Stimulated activated naive CD8-positive, alpha-beta T cell treated with anti-CD3 and anti-CD28 coated beads, Interleukin-15, Interleukin-2, amounts not matched to agents 100 U/mL and 50 U/mL, for 24 hours (primary cell): ENCODE measurements at regions not wholly inside any gene's neighbourhood (a gene's known extent, or its start where the extent isn't known, plus 50 kb on each side); places are given as distances from the start of the nearest gene placed in this dataset.
A peak's percentile ranks its signal among the peaks of the same experiment; 100 is the strongest.
"Not testable (repeated sequence)": the region's sequence is repeated elsewhere in the genome, so short reads cannot be mapped to it uniquely, and the experiment has no call there.

Experiments used
- ATAC-seq: fragments of 150-1000 bp; cut with Tn5 transposase; one replicate; pipeline ENCODE4 v1.10.0; 2021
- DNase-seq: peaks from one replicate; pipeline ENCODE4 v3.0.0; 2021

DNA sequence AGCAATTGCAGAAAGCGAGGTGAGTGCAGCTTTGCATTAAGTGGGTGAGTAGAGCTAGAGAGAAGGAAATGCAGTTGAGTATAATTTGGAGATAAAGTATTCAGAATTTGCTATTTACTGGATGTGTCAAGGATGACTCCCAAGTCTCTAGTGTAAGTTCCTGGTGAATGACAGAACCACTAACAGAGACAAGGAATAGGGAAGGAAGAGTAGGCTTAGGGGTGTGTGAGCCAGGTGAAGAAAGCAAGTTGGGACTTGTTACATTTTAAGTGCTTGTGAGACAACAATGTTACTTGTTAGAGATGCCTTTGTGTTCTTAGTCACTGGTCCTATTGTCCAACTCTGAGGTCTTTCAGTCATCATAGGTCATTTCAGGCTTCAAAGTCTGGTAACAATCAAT lies 70.8 kb downstream of the TBC1D26 start:
- not testable (repeated sequence) for DNase-seq, ATAC-seq

DNA sequence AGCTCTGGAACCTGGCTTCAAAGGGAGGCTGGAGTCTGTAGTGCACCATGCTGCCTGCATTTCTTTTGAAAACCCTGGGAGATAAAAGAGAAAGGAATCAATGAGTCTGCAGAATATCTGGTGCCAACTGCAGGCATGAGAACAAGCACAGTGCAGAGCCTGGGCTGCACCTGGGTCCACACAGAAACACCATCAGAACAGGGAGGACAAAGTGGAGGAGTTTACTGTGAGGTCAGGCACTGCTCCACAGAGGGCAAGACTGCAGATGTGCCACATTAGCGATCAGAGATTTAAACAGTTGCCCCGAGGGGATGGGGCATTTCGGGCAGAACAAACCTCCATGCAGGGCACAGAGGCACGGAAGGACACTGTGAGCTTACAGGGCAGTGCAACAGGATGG lies 74.7 kb downstream of the TBC1D26 start:
- not testable (repeated sequence) for DNase-seq

DNA sequence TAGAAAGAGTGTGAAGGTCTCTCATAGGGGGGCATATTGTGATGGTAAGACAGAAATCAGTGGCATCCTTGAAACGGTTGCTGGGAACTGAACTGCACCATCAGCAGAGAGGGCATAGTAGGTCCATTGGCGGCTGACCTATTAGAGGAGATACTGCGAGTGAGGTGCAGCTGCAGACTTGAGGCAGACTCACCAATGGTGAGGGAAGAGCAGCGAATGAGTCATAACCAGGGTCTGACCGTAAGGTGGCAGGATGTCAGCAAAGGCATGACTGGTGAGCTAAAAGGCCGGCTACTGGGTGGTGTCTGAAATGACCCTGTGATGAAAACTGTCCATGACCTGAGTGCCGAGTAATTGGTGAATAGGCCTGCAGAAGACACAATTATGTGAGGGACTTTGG lies 81.3 kb downstream of the TBC1D26 start:
- DNase-seq, ATAC-seq: not testable (repeated sequence)

More for the DNA sequence above, 74.7 kb downstream of the TBC1D26 start:
- not testable (repeated sequence) for ATAC-seq

DNA sequence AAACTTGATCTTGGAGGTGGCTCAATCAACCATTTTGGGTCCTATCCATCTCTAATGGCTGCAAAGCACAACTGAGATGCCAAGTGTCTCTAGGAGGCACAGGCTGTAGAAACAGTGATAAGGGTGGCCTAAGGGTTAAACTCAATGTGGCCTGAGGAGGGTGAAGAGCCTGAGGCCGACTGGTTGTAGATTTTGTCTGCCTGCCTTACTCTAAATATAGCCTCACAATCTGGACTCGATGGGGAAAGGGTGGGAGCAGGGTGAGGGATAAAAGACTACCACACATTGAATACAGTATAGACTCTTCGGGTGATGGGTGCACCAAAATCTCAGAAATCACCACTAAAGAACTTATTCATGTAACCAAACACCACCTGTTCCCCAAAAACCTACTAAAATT lies 81.9 kb downstream of the TBC1D26 start:
- DNase-seq, ATAC-seq: not testable (repeated sequence)

DNA sequence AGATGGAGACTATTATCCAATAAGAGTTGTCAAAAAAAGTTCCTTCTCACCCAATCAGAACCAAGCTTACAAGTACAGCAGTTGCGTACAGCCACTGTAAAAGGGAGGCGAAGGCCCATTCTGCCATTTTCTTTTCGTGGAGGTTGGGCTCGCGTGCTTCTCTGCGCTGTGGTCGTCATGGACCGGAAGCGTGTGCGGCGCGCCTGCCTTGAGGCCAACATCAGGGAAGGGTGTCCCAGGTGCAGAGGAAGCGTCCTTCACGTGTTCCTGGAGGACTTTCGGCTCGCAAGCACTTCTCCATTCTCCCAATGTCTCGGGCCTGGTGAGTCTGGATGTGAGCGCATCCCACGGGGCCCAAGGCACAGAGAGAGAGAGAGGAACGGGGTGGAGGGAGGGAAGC lies 85.8 kb downstream of the TBC1D26 start:
- not testable (repeated sequence) for ATAC-seq, DNase-seq

DNA sequence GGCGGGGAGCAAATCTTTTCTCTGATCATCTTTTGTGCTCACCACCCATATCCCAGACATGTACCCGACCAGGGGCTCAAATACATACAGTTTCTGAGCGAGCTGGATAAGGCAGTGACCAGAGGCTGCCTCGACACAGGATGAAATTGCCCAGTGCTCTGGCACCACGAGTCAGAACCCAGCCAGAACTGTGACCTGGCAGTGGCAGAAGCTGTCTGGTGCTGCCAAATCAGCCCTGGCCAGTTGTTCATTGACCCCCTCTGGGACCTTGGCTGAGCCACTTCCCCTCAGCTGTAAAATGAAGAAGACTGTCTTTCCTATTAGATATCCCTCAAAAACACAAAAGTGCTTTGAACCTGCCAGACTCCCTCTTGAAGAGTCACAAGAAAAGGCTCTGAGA lies 90.2 kb downstream of the TBC1D26 start:
- DNase-seq, ATAC-seq: not testable (repeated sequence)

DNA sequence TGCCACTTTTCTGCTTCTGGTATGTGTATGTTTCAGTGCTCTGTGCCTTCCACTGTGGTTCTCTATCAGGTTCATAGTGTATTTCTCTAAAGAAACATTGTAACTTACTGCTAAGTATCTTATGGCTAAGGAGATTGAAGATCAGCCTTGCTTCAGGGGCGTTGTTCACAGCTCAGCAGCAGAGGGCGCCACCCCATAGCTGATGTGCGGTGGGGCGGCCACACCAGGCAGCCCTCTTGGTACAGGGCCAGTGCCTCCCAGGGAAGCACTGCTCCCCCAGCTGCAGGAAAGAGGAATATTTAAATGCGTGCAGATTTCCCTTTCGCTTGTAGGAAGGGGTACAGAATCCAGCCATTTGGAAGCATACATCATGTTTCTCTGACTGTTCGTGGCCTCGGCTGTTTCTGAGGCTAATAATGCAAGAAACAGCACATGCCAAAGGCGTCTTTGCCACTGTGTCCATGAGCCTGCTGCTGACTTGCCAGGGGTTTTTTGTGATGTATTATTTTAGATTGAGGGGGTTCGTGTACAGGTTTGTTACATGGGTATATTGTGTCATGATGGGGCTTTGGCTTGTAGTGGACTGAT lies 96.7 kb downstream of the TBC1D26 start:
- DNase-seq, result peak; percentile 81

DNA sequence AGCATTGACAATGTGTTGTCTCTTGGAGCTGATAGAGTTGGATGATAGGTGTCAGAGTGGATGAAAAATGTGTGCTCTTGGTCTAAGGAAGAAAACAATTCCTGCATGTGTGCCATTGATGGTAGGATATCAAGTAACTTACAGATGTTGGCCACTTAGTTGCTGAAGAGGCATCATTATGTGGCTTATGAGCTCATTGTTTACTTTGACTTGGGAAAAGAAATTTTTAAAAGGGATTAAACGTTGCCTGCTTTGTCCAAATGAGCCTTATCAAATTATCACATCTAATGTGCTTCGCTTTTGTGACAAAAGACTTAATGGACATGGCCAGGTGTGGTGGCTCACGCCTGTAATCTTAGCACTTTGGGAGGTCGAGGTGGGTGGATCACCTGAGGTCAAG lies 98.1 kb downstream of the TBC1D26 start:
- not testable (repeated sequence) for DNase-seq, ATAC-seq

More for the DNA sequence above, 96.7 kb downstream of the TBC1D26 start:
- peak; percentile 75 for ATAC-seq

DNA sequence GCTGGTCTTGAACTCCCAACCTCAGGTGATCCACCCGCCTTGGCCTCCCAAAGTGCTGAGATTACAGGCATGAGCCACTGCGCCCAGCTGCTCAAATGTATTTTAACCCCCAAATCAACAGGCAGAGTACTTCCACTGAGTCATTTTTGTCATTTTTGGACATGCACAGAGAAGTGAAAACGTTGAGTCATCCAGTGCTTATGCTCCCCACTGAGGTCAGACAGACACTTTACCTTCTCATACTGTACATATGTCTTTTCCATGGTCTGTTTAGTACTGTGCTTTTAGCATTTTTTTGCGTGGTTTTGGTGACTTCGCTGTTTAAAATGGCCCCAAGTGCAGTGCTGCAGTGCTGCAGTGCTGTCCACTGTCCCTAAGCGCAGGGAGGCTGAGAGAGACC lies 99.1 kb downstream of the TBC1D26 start:
- ATAC-seq, result peak; percentile 89
- peak; percentile 21 for DNase-seq

DNA sequence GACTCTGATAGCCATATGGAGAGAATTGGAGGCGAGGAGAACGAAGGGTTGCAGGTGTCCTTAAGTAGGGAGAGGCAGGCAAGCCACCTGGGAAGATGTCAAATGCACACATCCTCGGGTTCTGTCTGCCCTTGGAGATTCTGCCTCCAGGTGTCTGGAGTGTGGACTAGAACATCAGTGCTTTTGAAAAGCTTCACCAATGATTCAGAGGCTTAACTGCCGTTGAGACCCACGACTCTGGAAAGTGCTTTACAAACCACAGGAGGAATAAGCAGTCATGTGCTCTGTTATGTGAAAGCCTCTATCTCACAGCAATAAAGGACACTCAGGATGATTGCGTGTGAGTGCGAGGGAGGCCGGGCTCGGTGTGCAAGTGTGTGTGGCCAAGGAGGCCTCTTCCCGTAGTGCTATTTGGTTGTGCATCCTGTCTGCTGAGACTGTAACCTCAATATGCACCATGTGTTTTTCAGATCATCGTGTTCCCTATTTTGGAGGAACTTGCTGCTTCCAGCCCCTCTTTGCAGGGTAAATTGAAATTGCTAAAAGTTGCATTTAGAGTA lies 100.9 kb downstream of the TBC1D26 start:
- DNase-seq, ATAC-seq: not testable (repeated sequence)

DNA sequence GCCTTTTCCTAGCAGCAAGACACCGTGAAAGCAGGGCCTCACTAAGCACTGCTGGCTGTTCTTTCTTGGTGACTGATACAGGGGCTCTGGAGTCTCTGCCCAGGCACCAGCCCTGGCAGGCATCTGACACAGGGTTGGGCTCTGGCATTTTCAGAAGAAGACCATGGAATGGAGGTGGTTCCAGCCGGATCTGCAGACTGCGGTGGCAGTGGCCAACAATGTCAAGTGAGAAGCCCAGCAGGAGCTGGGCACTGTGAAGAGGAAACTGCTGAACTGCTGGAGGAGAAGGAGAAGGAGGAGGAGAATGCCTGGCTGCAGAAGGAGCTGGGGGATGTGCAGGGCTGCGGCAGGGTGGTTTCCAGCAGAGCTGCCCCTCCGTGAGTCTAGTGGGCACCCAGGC lies 101.8 kb downstream of the TBC1D26 start:
- DNase-seq, ATAC-seq: not testable (repeated sequence)

DNA sequence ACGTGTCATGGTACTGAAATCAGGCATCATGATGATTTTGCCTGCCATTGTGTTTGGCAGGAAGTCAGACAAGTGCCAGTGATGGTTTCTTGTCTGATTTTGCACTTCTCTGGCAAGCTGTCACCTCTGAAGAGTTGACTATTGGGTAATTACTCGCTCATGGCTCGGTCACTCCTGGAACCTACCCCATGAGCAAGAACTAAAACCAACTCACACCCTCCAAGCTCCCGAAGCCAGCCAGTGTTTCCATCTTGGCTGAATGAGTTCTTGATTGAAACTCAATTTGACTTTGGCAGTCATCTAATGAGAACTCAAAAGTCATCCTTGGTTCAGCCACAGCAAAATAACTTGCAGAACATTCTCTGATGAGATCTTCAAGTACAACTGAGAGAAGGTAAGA lies 103.4 kb downstream of the TBC1D26 start:
- ATAC-seq, DNase-seq: not testable (repeated sequence)

DNA sequence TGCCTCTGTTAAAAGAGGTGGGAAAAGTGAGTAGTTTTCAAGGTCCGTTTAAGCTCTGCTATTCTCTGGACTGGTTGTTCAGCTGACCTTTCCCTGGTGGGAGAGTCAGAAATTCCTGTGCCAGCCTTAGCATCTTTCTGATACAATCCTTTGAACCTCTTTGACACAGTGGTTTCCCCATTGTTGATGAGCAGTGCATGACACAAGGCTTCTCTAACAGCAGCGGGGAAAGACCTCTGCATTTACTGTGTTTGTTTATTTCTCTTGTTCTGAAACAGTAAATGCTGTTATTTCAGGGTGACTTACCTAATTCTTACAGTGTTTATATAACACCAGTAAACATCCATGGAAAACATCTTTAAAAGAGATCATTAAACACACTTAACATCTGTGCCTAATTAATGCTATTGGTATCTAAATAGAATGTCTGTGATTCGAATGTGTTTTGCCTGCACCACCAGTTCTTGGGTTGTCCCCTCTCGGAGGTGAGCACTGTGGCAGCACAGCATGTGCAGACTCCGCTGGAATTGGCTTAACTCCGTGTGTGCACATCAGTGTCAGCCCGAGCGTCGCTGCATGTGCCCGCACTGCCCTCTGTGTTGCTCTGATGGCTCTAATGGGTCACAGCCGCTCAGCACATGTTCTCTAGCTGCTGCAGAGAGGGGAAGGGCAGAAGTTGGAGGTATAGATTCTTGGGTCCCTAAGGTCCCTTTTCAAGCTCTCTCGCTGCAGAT lies 104.3 kb downstream of the TBC1D26 start:
- not testable (repeated sequence) for DNase-seq, ATAC-seq

DNA sequence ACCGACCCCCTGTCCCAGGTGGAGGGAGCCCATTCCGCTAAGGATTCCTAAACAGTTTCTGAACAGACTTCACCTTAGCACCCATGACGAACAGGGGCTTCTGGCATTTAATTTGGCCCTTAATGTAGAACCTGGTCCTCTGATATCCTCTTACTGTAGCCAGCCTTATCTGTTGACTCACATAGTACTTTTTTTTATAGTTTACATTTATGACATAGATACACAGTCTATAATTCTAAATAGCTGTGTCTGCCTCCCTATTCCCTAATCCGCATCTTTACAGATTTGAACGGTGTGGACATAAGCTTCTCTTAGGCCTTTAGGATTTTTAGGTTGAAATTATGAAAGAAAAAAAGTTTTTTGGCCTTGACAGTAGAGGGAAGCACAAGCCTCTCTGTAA lies 104.9 kb downstream of the TBC1D26 start:
- ATAC-seq, DNase-seq: not testable (repeated sequence)

DNA sequence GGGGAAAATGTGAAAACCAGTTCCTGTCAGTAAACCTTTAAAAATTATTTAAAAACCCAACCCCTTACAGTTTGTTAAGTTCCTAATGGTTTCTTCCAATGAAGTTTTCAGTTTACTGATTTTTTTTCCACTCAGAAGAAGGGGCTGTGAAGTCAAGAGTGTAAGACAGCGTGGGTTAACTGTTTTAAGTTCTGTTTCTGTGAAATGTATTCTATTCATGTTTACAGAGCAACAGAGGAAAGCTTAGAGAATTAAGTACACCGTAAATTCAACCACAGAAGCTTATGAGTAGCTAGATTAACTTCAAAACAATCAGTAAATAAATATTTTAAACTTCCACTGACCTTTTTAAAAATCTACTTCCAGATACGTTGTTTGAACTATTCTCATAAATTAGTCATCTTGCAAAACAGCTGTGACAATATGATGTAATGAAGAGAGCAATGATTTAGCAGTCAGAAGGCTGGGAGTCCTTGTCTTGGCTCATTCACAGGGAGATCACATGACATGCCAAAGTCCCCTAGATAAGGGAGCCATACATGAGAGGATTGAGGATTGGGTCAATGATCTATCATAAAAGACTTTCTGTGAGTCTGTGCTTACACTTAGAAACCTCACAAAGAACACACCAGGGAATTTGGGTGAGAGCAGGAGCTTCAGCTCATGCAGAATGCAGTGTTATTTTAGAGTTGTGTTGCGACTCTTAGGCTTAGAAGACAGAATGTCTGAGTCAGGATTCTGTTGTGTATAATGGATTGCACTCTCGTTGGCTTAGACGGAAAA lies 97.3 kb upstream of the ADORA2B start:
- DNase-seq, result not testable (repeated sequence)

DNA sequence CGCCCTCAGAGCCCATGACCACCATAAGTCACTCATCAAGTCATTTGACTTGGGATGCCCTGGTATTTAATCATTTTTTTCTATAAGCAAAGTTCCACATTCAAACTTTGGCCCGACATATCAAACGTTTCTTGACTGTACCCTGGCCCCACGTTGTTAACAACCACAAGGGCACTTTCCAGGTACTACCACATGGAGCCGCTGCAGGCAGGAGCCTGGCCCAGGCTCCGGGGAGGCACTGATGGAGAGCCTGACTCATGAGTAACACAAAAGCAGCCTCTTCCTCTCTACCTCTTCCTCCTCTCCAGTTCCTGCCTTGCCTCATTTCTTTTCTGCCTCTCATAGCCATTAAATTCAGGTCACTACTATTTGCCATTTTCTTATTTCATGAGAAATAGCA lies 95.9 kb upstream of the ADORA2B start:
- peak; percentile 98 for ATAC-seq
- peak; percentile 70 for DNase-seq

More for the DNA sequence above, 97.3 kb upstream of the ADORA2B start:
- not testable (repeated sequence) for ATAC-seq

DNA sequence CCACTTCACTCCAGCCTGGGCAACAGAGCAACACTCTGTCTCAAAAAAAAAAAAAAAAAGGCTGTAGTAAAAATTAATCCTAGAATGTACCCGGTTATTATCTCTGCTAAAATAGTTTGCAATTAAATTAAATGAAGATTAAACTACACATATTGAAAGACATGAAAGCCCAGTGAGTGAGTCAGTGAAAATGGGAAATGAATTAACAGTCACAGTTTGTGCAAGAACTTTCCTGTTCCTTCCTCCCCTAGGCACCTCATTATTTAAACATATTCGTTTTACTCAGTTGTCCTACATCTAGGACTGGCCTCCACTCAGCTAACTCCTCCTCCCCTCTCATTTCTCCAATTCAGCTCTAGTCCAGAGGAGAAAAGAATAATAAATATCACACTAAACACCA lies 94.9 kb upstream of the ADORA2B start:
- not testable (repeated sequence) for DNase-seq, ATAC-seq

DNA sequence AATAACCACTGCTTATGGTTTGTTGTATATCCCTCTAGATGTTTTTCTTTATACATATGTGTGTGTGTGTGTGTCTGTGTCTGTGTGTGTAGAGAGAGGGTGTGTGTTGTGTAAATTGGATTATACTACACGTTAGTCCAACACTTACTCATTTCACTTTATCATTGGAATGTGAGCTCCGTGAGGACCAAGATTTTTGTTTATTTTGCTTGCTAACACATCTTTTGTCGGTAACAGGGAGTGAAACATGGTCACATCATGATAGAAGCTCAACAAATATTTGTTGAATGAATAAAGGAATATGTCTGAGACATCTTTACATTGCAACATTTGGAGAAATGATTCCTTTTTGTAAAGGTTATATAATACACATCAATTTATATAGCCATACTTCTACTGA lies 94.2 kb upstream of the ADORA2B start:
- ATAC-seq, DNase-seq: not testable (repeated sequence)

DNA sequence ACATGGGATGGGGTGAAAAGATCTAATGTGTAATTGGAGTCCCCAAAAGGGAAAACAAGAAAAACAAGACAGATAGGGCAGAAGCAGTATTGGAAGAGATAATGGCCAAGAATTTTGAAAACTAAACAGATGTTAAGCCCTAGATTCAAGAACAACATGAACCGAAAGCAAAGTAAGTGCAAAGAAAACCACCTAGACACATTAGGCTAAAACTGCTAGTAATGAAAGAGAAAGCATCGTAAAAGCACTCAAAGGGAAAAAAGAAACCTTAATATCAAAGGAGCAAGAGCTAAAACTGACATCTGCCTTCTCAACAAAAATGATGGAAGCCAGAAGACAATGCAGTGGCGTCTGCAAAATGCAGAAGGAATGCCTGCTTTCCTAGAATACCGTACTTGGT lies 92.1 kb upstream of the ADORA2B start:
- not testable (repeated sequence) for DNase-seq, ATAC-seq

DNA sequence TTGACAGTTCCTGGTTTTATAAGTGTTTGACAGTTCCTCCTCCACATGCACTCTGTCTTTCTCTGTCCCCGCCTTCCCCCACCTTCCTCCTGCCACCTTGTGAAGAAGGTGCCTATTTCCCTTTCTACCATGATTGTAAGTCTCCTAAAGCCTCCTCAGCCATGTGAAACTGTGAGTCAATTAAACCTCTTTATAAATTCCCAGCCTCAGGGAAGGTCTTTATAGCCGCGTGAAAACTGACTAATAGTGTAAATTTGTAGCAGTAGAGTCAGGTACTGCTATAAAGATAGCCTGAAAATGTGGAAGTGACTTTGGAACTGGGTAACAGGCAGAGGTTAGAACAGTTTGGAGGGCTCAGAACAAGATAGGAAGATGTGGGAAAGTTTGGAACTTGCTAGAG lies 88.7 kb upstream of the ADORA2B start:
- DNase-seq, ATAC-seq: not testable (repeated sequence)

DNA sequence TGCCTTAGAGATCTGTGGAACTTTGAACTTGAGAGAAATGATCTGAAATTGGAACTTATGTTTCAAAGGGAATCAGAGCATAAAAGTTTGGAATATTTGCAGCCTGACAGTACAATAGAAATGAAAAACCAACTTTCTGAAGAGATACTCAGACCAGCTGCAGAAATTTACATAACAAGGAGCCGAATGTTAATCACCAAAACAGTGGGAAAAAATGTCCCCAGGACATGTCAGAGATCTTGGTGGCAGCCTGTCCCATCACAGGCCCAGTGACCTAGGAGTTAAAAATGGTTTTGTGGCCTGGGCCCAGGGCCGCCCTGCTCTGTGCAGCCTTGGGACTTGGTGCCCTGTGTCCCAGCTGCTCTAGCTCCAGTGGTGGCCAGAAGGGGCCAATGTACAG lies 88.2 kb upstream of the ADORA2B start:
- DNase-seq, ATAC-seq: not testable (repeated sequence)

DNA sequence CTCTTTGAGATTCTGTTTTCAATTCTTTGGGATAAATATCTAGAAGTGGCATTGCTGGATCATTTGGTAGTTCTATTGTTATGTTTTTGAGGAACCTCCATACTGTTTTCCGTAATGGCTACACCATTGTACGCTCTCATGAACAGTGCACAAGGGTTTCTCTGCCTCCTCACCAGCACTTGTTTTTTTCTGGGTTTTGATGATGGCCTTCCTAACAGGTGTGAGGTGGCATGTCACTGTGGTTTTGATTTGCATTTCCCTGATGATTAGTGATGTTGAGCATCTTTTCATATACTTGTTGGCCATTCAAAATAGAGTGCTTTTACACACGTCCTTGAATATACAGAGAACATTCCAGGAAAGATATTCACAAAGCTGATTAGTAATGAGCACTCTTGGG lies 86.8 kb upstream of the ADORA2B start:
- not testable (repeated sequence) for ATAC-seq, DNase-seq
